H9 (cell line): ENCODE measurements at regions not wholly inside any gene's neighbourhood (a gene's known extent, or its start where the extent isn't known, plus 50 kb on each side); places are given as distances from the start of the nearest gene placed in this dataset.

Source experiments
- DNase-seq: peaks from one replicate; pipeline ENCODE4 v3.0.0-alpha.2; 2017
- H2AFZ ChIP-seq: one replicate; pipeline ENCODE4 v1.6.1; 2013; ENCODE audit warnings: mild to moderate bottlenecking, low read length, control low read depth, moderate library complexity
- H2AK5ac ChIP-seq: 2 replicates; pipeline ENCODE4 v1.6.1; 2013; ENCODE audit warnings: low read length, control low read depth, mixed read lengths; ENCODE audit not compliant: insufficient read length
- H2BK120ac ChIP-seq: one replicate; pipeline ENCODE4 v1.6.1; 2013; ENCODE audit warnings: low read depth, mild to moderate bottlenecking, low read length, control low read depth, inconsistent platforms; ENCODE audit not compliant: poor library complexity, severe bottlenecking
- H2BK12ac ChIP-seq: 2 replicates; pipeline ENCODE4 v1.6.1; 2013; ENCODE audit warnings: low read length, control low read depth, mixed read lengths, low read depth; ENCODE audit not compliant: insufficient read length
- H2BK15ac ChIP-seq: 2 replicates; pipeline ENCODE4 v1.6.1; 2013; ENCODE audit warnings: low read depth, low read length, control low read depth
- H2BK20ac ChIP-seq: one replicate; pipeline ENCODE4 v1.6.1; 2013; ENCODE audit warnings: low read depth, mild to moderate bottlenecking, low read length, control low read depth, inconsistent platforms; ENCODE audit not compliant: poor library complexity, severe bottlenecking
- H2BK5ac ChIP-seq: 2 replicates; pipeline ENCODE4 v1.6.1; 2013; ENCODE audit warnings: low read length, control low read depth, mixed read lengths; ENCODE audit not compliant: insufficient read length
- H3K14ac ChIP-seq: 2 replicates; pipeline ENCODE4 v1.6.1; 2013; ENCODE audit warnings: low read length, control low read depth; ENCODE audit not compliant: insufficient read depth
- H3K18ac ChIP-seq: 2 replicates; pipeline ENCODE4 v1.6.1; 2013; ENCODE audit warnings: low read depth, mild to moderate bottlenecking, mixed read lengths, low read length, control low read depth; ENCODE audit not compliant: insufficient read length
- H3K23ac ChIP-seq: 2 replicates; pipeline ENCODE4 v1.6.1; 2013; ENCODE audit warnings: low read length, control low read depth, mixed read lengths, low read depth; ENCODE audit not compliant: insufficient read length
- H3K23me2 ChIP-seq: 2 replicates; pipeline ENCODE4 v1.6.1; 2013; ENCODE audit warnings: low read depth, mild to moderate bottlenecking, mixed read lengths, low read length, control low read depth; ENCODE audit not compliant: insufficient read length, poor library complexity, severe bottlenecking
- H3K27ac ChIP-seq: 2 replicates; pipeline ENCODE4 v1.5.1; 2013; ENCODE audit warnings: low read length, control low read depth, mixed read lengths, low read depth; ENCODE audit not compliant: insufficient read length
- H3K27me3 ChIP-seq: 2 replicates; pipeline ENCODE4 v1.6.1; 2013; ENCODE audit warnings: low read length, control low read depth, inconsistent platforms; ENCODE audit not compliant: insufficient read depth
- H3K4ac ChIP-seq: 2 replicates; pipeline ENCODE4 v1.6.1; 2013; ENCODE audit warnings: low read depth, mild to moderate bottlenecking, control low read depth, inconsistent platforms, low read length, moderate library complexity
- H3K4me1 ChIP-seq: 2 replicates; pipeline ENCODE4 v1.6.1; 2013; ENCODE audit warnings: low read length, control low read depth, inconsistent platforms; ENCODE audit not compliant: insufficient read depth
- H3K4me2 ChIP-seq: 2 replicates; pipeline ENCODE4 v1.6.1; 2013; ENCODE audit warnings: low read length, control low read depth, mixed read lengths; ENCODE audit not compliant: insufficient read length, insufficient read depth
- H3K56ac ChIP-seq: 2 replicates; pipeline ENCODE4 v1.6.1; 2013; ENCODE audit warnings: low read depth, mild to moderate bottlenecking, mixed read lengths, low read length, control low read depth; ENCODE audit not compliant: insufficient read length
- H3K79me1 ChIP-seq: 2 replicates; pipeline ENCODE4 v1.6.1; 2013; ENCODE audit warnings: low read depth, mild to moderate bottlenecking, moderate library complexity, low read length, control low read depth, inconsistent platforms; ENCODE audit not compliant: insufficient read depth, poor library complexity, severe bottlenecking
- H3K79me2 ChIP-seq: 2 replicates; pipeline ENCODE4 v1.6.1; 2013; ENCODE audit warnings: low read length, control low read depth, inconsistent platforms; ENCODE audit not compliant: insufficient read depth
- H3K9ac ChIP-seq: 2 replicates; pipeline ENCODE4 v1.6.1; 2013; ENCODE audit warnings: low read length, control low read depth, mixed read lengths; ENCODE audit not compliant: insufficient read length; ENCODE audit errors: extremely low read depth
- H3K9me3 ChIP-seq: one replicate; pipeline ENCODE4 v1.6.1; 2013; ENCODE audit warnings: low read depth, low read length, inconsistent platforms; ENCODE audit not compliant: control insufficient read depth
- H3T11ph ChIP-seq: one replicate; pipeline ENCODE4 v1.6.1; 2013; ENCODE audit warnings: mild to moderate bottlenecking, low read length, control low read depth, inconsistent platforms
- H4K20me1 ChIP-seq: one replicate; pipeline ENCODE4 v1.6.1; 2013; ENCODE audit not compliant: control insufficient read depth, insufficient read length, insufficient read depth
- H4K5ac ChIP-seq: 2 replicates; pipeline ENCODE4 v1.6.1; 2013; ENCODE audit warnings: low read depth, mild to moderate bottlenecking, mixed read lengths, low read length, control low read depth; ENCODE audit not compliant: insufficient read length
- H4K8ac ChIP-seq: replicated peaks from 2 replicates; pipeline ENCODE4 v1.6.1; 2013; ENCODE audit warnings: low read length, control low read depth, mixed read lengths, low read depth; ENCODE audit not compliant: insufficient read length
- H4K91ac ChIP-seq: 2 replicates; pipeline ENCODE4 v1.6.1; 2013; ENCODE audit warnings: low read depth, mild to moderate bottlenecking, moderate library complexity, mixed read lengths, low read length, control low read depth; ENCODE audit not compliant: insufficient read length
- H3K27ac Mint-ChIP-seq, 3 experiments: 2 replicates in 2 of 3; 3 replicates in 1 of 3; pipeline ENCODE4 v1.8.0; 2020 to 2021; ENCODE audit warnings: mixed read lengths in 3 of 3, mild to moderate bottlenecking in 1 of 3, moderate library complexity in 1 of 3
- H3K27me3 Mint-ChIP-seq: 2 replicates; pipeline ENCODE4 v1.8.0; 2021; ENCODE audit warnings: low read depth, mild to moderate bottlenecking, moderate library complexity, mixed read lengths
- H3K36me3 Mint-ChIP-seq, 3 experiments: 2 replicates in 2 of 3; 3 replicates in 1 of 3; pipeline ENCODE4 v1.8.0; 2020 to 2021; ENCODE audit warnings: low read depth in 3 of 3, mixed read lengths in 3 of 3; ENCODE audit not compliant: insufficient read depth in 1 of 3
- H3K4me1 Mint-ChIP-seq, 2 experiments: 2 replicates each; pipeline ENCODE4 v1.8.0; 2020; ENCODE audit warnings: mixed read lengths in 2 of 2
- H3K4me3 Mint-ChIP-seq, 2 experiments: 2 replicates in 1 of 2; 3 replicates in 1 of 2; pipeline ENCODE4 v1.8.0; 2020 to 2021; ENCODE audit warnings: mild to moderate bottlenecking in 2 of 2, mixed read lengths in 2 of 2, moderate library complexity in 1 of 2
- H3K9me3 Mint-ChIP-seq, 2 experiments: 2 replicates in 1 of 2; 3 replicates in 1 of 2; pipeline ENCODE4 v1.8.0; 2020; ENCODE audit warnings: mild to moderate bottlenecking in 2 of 2, mixed read lengths in 2 of 2, moderate library complexity in 1 of 2
- CTCF ChIP-seq: fragments of 200-600 bp; sonication (generic); conservative IDR thresholded peaks from 3 replicates; pipeline ENCODE4 v1.8.0; 2021; ENCODE audit warnings: antibody characterized with exemption, mild to moderate bottlenecking
- WGBS: extraction: QIAGEN DNeasy Blood & Tissue Kit; methylation state at CpG from one replicate; pipeline ENCODE4 v1.1.7; 2013; ENCODE audit warnings: missing lambda C conversion rate, low lambda C conversion rate, mixed read lengths; ENCODE audit not compliant: insufficient read length; ENCODE audit errors: extremely low coverage; 5-methylcytosine and 5-hydroxymethylcytosine counted together

DNA sequence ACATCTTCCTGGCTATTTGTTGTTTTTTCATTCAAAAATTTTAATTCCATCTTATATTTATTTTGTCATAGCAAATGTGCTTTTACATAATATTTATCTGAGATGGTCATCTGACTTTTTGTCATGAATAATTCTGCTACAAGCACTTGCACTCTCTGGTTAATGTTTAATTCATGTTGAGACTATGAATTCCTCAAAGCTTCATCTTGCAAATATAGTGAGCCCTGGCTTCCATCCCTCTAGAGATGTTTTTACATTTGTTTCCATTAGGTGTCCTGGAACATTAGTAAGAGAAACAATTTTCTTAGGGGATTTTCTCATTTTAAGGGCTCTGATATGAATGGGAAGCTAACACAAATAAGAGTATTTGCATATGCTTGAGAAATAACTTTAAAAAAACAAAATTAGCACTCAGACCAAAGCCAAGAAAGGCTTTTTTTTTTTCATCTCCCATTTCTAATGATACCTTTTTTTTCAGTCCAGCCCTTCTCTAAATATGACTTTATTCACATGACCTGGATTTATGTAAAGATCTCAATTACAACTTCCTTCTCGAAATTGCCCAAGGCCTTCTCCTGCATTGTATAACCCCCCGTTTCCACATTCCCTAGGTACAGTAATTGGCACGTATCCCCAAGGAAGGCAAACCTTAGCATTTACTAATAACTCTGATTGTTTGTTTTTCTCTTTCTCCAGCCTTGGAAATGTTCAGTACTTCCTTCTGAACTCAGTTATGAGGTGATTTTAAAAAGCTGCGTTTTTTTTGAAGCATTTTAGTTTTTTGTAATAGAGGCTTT is 797.0 kb upstream of the GJE1 start:
- H3K9me3 ChIP-seq, result no peaks in the 10 kb centered on the region
- no peak overlapping the region for H3K18ac ChIP-seq
- no peak overlapping the region for H2BK20ac ChIP-seq
- H3K56ac ChIP-seq, result no peak overlapping the region
- no peaks in the 10 kb centered on the region for H3K27me3 ChIP-seq
- H3K23me2 ChIP-seq, result no peaks in the 10 kb centered on the region
- WGBS, result no CpG with 5 or more reads among the region's 4 CpGs
- TF ChIP-seq CTCF, result no peak
- no peaks in the 10 kb centered on the region for H4K20me1 ChIP-seq
- no peak overlapping the region for H3K27ac ChIP-seq
- H2BK12ac ChIP-seq, result no peak overlapping the region
- no peak overlapping the region for H3T11ph ChIP-seq
- no peaks in the 10 kb centered on the region for H3K4me1 ChIP-seq
- no peak overlapping the region for H3K4me2 ChIP-seq
- no peak overlapping the region for H3K4me3 Mint-ChIP-seq
- no peak overlapping the region for H4K8ac ChIP-seq
- H2BK15ac ChIP-seq, result no peak overlapping the region
- H2BK120ac ChIP-seq, result no peak overlapping the region
- H4K91ac ChIP-seq, result no peak overlapping the region
- no peaks in the 10 kb centered on the region for H3K27me3 Mint-ChIP-seq
- no peak overlapping the region for H3K23ac ChIP-seq
- H3K4ac ChIP-seq, result no peak overlapping the region
- no peak overlapping the region for H4K5ac ChIP-seq
- no peaks in the 10 kb centered on the region for H3K4me1 Mint-ChIP-seq
- no peak overlapping the region for H2AFZ ChIP-seq
- H2BK5ac ChIP-seq, result no peak overlapping the region
- H3K9ac ChIP-seq, result no peak overlapping the region
- peaks cover 0 to 2% of the 10 kb centered on the region in 2 experiments; a peak in 1 of 5 replicates for H3K9me3 Mint-ChIP-seq
- no peak for DNase-seq
- H3K79me1 ChIP-seq, result no peaks in the 10 kb centered on the region
- H3K27ac Mint-ChIP-seq, result peak overlapping the region in 2 of 3 experiments; percentile 12 to 27; a peak in 1 of 7 replicates
- no peak overlapping the region for H3K14ac ChIP-seq
- no peaks in the 10 kb centered on the region for H3K79me2 ChIP-seq
- 0 out of 7 replicates have a peak, but pooled peaks cover 0 to 4% (median 0%) of the 10 kb centered on the region in 3 experiments for H3K36me3 Mint-ChIP-seq
- no peak overlapping the region for H2AK5ac ChIP-seq
